HG03196 (cell line): ENCODE measurements at regions not wholly inside any gene's neighbourhood (a gene's known extent, or its start where the extent isn't known, plus 50 kb on each side); places are given as distances from the start of the nearest gene placed in this dataset.

Experiments used
- ATAC-seq: cut with Tn5 transposase; IDR thresholded peaks from one replicate; pipeline ENCODE4 v1.9.1; 2021; ENCODE audit not compliant: unreplicated experiment

- no peak for ATAC-seq
Observed at GRCh38 chr15:70271422-70272088, 173.8 kb upstream of the TLE3 start.

- no peak for ATAC-seq
Observed at GRCh38 chr15:70270752-70271111, 173.0 kb upstream of the TLE3 start.

GRCh38 chr15:70269991-70270751 is 172.5 kb upstream of the TLE3 start:
- no peak for ATAC-seq

- ATAC-seq = no peak
Observed at GRCh38 chr15:70269311-70269911, 171.7 kb upstream of the TLE3 start.

GRCh38 chr15:70268698-70269251 is 171.1 kb upstream of the TLE3 start:
- ATAC-seq = no peak

- no peak for ATAC-seq
Observed at GRCh38 chr15:70267879-70268278, 170.2 kb upstream of the TLE3 start.

GRCh38 chr15:70267306-70267705 is 169.6 kb upstream of the TLE3 start:
- ATAC-seq = no peak

- ATAC-seq = no peak
Observed at GRCh38 chr15:70266412-70267121, 168.8 kb upstream of the TLE3 start.

- no peak for ATAC-seq
Observed at GRCh38 chr15:70265986-70266385, 168.3 kb upstream of the TLE3 start.

GRCh38 chr15:70265466-70265978 is 167.8 kb upstream of the TLE3 start:
- no peak for ATAC-seq

GRCh38 chr15:70264738-70265465 is 167.2 kb upstream of the TLE3 start:
- ATAC-seq = no peak

GRCh38 chr15:70264014-70264582 is 166.4 kb upstream of the TLE3 start:
- no peak for ATAC-seq

GRCh38 chr15:70262591-70263274 is 165.0 kb upstream of the TLE3 start:
- ATAC-seq = no peak

- ATAC-seq = no peak
Observed at GRCh38 chr15:70262171-70262570, 164.5 kb upstream of the TLE3 start.

- no peak for ATAC-seq
Observed at GRCh38 chr15:70261083-70261482, 163.4 kb upstream of the TLE3 start.

- no peak for ATAC-seq
Observed at GRCh38 chr15:70260580-70260979, 162.9 kb upstream of the TLE3 start.

- no peak for ATAC-seq
Observed at GRCh38 chr15:70259640-70260508, 162.2 kb upstream of the TLE3 start.

GRCh38 chr15:70259028-70259424 is 161.3 kb upstream of the TLE3 start:
- ATAC-seq = no peak
